GM12873 (cell line): ENCODE measurements at regions not wholly inside any gene's neighbourhood (a gene's known extent, or its start where the extent isn't known, plus 50 kb on each side); places are given as distances from the start of the nearest gene placed in this dataset.

Source experiments
- TF ChIP-seq, protein P1 (sequence below): IDR thresholded peaks from 2 replicates; pipeline ENCODE4 v1.5.1; 2012; ENCODE audit warnings: low read depth, mild to moderate bottlenecking, moderate library complexity, low read length, control low read depth; ENCODE audit not compliant: insufficient read depth; ENCODE audit errors: missing control alignments

DNA sequence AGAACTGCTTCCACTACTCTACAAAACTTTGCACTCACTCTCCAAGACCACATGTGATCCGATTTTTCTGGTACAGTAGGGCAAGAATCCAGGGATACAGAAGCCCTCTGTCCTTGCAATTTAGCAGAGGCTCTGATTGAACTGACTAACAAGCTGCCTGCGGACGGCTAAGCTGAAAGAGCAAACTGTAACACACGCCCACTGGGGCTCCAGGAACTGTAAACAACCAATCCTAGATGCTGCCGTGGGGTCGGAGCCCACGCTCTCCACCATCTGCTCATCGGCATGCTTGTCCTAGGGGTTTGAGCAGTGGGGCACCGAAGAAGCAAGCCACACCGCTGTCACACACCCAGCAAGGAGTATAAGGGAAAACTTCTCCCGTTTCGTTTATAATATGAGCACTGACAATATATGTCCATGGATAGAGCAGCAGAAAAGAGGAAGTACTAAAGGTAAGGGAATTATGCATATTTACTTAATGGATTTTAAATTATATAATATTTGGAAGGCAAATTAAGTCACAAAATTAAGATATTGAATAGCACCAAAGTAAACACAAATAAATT lies 634.4 kb upstream of the POT1 start:
- TF ChIP-seq, protein P1, sequence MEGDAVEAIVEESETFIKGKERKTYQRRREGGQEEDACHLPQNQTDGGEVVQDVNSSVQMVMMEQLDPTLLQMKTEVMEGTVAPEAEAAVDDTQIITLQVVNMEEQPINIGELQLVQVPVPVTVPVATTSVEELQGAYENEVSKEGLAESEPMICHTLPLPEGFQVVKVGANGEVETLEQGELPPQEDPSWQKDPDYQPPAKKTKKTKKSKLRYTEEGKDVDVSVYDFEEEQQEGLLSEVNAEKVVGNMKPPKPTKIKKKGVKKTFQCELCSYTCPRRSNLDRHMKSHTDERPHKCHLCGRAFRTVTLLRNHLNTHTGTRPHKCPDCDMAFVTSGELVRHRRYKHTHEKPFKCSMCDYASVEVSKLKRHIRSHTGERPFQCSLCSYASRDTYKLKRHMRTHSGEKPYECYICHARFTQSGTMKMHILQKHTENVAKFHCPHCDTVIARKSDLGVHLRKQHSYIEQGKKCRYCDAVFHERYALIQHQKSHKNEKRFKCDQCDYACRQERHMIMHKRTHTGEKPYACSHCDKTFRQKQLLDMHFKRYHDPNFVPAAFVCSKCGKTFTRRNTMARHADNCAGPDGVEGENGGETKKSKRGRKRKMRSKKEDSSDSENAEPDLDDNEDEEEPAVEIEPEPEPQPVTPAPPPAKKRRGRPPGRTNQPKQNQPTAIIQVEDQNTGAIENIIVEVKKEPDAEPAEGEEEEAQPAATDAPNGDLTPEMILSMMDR: no peak

DNA sequence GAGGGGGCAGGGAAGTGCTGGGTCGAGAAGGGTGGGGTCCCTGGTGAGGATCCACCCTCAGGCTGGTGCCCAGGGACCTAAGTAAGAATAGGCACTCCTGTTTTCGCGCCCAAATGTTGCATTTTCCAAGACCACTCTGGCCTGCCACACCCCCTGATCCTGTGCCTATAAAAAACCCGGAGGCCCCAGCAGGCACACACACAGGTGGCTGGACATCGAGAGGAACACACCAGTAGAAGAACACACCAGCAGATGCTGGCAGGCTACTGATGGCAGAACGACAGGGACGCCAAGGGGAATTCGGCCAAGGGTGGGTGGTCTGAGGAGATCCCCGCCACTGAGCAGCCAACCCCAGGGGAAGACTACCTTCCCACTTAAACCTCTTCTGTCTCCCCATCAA lies 633.9 kb upstream of the POT1 start:
- TF ChIP-seq, protein P1: no peak

DNA sequence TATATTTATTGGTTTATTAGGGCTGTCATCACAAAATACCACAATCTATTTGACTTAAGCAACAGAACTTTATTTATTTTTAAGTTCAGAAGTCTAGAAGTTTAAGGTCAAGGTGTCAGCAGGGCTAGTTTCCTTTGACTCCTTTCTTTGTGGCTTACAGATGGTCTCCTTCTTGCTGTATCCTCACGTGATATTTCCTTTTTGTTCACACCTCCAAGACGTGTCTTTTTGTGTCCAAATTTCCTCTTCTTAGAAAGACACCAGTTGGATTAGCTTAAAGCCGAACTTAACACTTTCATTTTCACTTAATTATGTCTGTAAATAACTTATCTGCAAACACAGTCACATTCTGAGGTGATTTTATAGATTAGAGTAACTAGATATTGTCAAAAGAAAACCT lies 631.4 kb upstream of the POT1 start:
- TF ChIP-seq, protein P1: no peak

DNA sequence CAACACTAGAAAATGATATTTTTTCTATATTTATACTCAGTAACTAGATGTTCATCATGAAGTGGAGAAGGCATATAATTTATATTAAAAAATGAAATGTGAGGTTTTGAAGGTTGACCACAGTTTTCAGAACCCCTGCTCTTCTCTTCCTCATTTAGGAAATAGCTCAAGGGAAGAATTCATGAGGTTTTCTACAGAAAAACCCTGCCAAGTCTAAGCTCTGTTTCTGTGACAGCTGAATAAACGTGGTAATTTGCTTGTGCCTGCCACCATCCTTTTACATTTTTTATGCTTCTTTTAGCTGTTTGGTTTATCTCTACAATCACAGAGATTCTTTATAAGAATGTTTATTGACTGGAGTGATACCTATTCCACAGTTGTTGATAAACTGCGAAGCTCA lies 630.3 kb upstream of the POT1 start:
- TF ChIP-seq, protein P1: no peak

GRCh38 chr7:125555916-125556315 lies 626.3 kb upstream of the POT1 start:
- TF ChIP-seq, protein P1: no peak

DNA sequence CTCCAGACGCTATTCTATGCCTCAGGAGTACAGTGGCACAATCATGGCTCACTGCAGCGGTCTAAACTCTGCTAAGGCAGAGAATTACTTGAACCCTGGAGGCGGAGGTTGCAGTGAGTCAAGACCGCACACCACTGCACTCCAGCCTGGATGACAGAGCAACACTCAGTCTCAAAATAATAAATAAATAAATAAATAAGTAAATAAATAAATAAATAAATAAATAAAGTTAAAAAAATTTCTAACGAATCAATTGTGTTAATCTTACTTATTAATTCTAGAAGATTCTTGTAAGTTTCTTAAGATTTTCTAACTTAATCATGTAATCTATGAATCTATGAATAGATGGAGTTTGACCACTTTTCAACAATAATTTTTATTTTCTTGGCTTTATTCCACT lies 621.4 kb upstream of the POT1 start:
- TF ChIP-seq, protein P1: no peak

- TF ChIP-seq, protein P1: no peak
Observed at GRCh38 chr7:125547505-125547904, 617.9 kb upstream of the POT1 start.

- TF ChIP-seq, protein P1: no peak
Observed at GRCh38 chr7:125530553-125530952, 600.9 kb upstream of the POT1 start.
